ENCODE measurements at regions not wholly inside any gene's neighbourhood (a gene's known extent, or its start where the extent isn't known, plus 50 kb on each side); places are given as distances from the start of the nearest gene placed in this dataset.

GRCh38 chr21:38913120-38913892 is 107.6 kb downstream of the ETS2 start:
- no peak for DNase-seq (ENCODE audit: low read depth, low spot score)
- FAIRE-seq: no peak
- SMC1A ChIA-PET (ENCODE audit: uncharacterized antibody, unreplicated experiment): no interaction called here
- H2AFZ ChIP-seq (ENCODE audit: control insufficient read depth, low read depth, low read length): no peak overlapping the region
- CTCF ChIA-PET: no interaction called here
- no peaks in the 10 kb centered on the region for H3K9me3 ChIP-seq (replicated peaks; ENCODE audit: control insufficient read depth, insufficient read depth, low read length)
- TF ChIP-seq IRF5 (IDR thresholded peaks at IDR 0.05; ENCODE audit: borderline replicate concordance) (no peak), BRCA1 (IDR thresholded peaks at IDR 0.05; ENCODE audit: low read depth, low read length) (no peak), ATF7 (IDR thresholded peaks at IDR 0.05; ENCODE audit: low read depth) (no peak), STAT3 (IDR thresholded peaks at IDR 0.05; ENCODE audit: low read depth, low read length) (no peak), MAX (IDR thresholded peaks at IDR 0.05; ENCODE audit: low read depth, low read length) (no peak), HDGF (IDR thresholded peaks at IDR 0.05) (no peak)
- TF ChIP-seq, protein P1, sequence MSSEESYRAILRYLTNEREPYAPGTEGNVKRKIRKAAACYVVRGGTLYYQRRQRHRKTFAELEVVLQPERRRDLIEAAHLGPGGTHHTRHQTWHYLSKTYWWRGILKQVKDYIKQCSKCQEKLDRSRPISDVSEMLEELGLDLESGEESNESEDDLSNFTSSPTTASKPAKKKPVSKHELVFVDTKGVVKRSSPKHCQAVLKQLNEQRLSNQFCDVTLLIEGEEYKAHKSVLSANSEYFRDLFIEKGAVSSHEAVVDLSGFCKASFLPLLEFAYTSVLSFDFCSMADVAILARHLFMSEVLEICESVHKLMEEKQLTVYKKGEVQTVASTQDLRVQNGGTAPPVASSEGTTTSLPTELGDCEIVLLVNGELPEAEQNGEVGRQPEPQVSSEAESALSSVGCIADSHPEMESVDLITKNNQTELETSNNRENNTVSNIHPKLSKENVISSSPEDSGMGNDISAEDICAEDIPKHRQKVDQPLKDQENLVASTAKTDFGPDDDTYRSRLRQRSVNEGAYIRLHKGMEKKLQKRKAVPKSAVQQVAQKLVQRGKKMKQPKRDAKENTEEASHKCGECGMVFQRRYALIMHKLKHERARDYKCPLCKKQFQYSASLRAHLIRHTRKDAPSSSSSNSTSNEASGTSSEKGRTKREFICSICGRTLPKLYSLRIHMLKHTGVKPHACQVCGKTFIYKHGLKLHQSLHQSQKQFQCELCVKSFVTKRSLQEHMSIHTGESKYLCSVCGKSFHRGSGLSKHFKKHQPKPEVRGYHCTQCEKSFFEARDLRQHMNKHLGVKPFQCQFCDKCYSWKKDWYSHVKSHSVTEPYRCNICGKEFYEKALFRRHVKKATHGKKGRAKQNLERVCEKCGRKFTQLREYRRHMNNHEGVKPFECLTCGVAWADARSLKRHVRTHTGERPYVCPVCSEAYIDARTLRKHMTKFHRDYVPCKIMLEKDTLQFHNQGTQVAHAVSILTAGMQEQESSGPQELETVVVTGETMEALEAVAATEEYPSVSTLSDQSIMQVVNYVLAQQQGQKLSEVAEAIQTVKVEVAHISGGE (CRISPR knock-in tag; IDR thresholded peaks at IDR 0.05): no peak
- ATAC-seq: no peak
- H3K4me1 ChIP-seq (ENCODE audit: control insufficient read depth, insufficient read depth, low read length): no peaks in the 10 kb centered on the region
- no peak overlapping the region for H3K4me3 ChIP-seq
- H4K20me1 ChIP-seq (ENCODE audit: control insufficient read depth, insufficient read depth): no peaks in the 10 kb centered on the region
- BruUV-seq (replicated peaks): no TSS peak
- 79% methylated on average over 25 of the region's 32 CpGs for WGBS (ENCODE audit: insufficient coverage, insufficient replicate concordance, low lambda C conversion rate, missing lambda C conversion rate)
- intact Hi-C loops (cut with micrococcal nuclease; ENCODE audit: unreplicated experiment): no loop called here
- H3K36me3 ChIP-seq (ENCODE audit: control insufficient read depth in 2 of 2, insufficient read depth in 2 of 2, low read length in 1 of 2): no peaks in the 10 kb centered on the region
- no peak overlapping the region for H3K9ac ChIP-seq (ENCODE audit: control insufficient read depth, insufficient read depth, low read length)
- H3K27ac ChIP-seq (ENCODE audit: control insufficient read depth, insufficient read depth): no peak overlapping the region
- POLR2A ChIA-PET: interaction anchor here (0.7 kb wide), 1 partner anchor 517 kb away, joined by 3 read pairs; no protein-coding TSS in a partner anchor
- no peak overlapping the region for H3K4me2 ChIP-seq (ENCODE audit: control insufficient read depth, insufficient read depth)
- RAD21 ChIA-PET (ENCODE audit: unreplicated experiment): no interaction called here
- in situ Hi-C loops (cut with MboI): no loop called here
- H3K27me3 ChIP-seq (replicated peaks in 1 of 2; ENCODE audit: control insufficient read depth in 2 of 2, insufficient read depth in 2 of 2, low read length in 1 of 2): no peaks in the 10 kb centered on the region
- H3K79me2 ChIP-seq (ENCODE audit: control insufficient read depth, insufficient read depth, low read length): no peaks in the 10 kb centered on the region

Data from GM12878 (cell line).